Smooth muscle cell (in vitro differentiated cells): ENCODE measurements at regions not wholly inside any gene's neighbourhood (a gene's known extent, or its start where the extent isn't known, plus 50 kb on each side); places are given as distances from the start of the nearest gene placed in this dataset.
"Not testable (repeated sequence)": the region's sequence is repeated elsewhere in the genome, so short reads cannot be mapped to it uniquely, and the experiment has no call there.

Source experiments
- DNase-seq: peaks from one replicate; lab custom pipeline; 2025; ENCODE audit not compliant: unreplicated experiment; lab: John Stamatoyannopoulos, UW
- H2AFZ ChIP-seq: fragments of 200-600 bp; sonication (generic); 2 replicates; pipeline ENCODE4 v1.6.0; 2016; ENCODE audit warnings: antibody characterized with exemption, low read depth, mild to moderate bottlenecking
- H3F3A ChIP-seq: fragments of 200-600 bp; sonication (generic); 2 replicates; pipeline ENCODE4 v1.6.0; 2017; ENCODE audit warnings: antibody characterized with exemption, low read depth
- H3K27ac ChIP-seq: fragments of 200-600 bp; sonication (generic); 2 replicates; pipeline ENCODE4 v1.5.1; 2016; ENCODE audit warnings: low read depth, mild to moderate bottlenecking
- H3K27me3 ChIP-seq: fragments of 200-600 bp; sonication (generic); 2 replicates; pipeline ENCODE4 v1.6.1; 2016; ENCODE audit warnings: low read depth, mild to moderate bottlenecking
- H3K36me3 ChIP-seq: fragments of 200-600 bp; sonication (generic); 2 replicates; pipeline ENCODE4 v1.5.1; 2016; ENCODE audit warnings: low read depth
- H3K4me1 ChIP-seq: fragments of 200-600 bp; sonication (generic); 2 replicates; pipeline ENCODE4 v1.5.1; 2016; ENCODE audit warnings: low read depth
- H3K4me2 ChIP-seq: fragments of 200-600 bp; sonication (generic); 2 replicates; pipeline ENCODE4 v1.6.0; 2016; ENCODE audit warnings: mild to moderate bottlenecking
- H3K4me3 ChIP-seq: fragments of 200-600 bp; sonication (generic); 2 replicates; pipeline ENCODE4 v1.5.1; 2016; ENCODE audit warnings: mild to moderate bottlenecking
- H3K79me2 ChIP-seq: fragments of 200-600 bp; sonication (generic); 2 replicates; pipeline ENCODE4 v1.6.0; 2016; ENCODE audit warnings: low read depth, mild to moderate bottlenecking
- H3K9ac ChIP-seq: fragments of 200-600 bp; sonication (generic); 2 replicates; pipeline ENCODE4 v1.6.0; 2016; ENCODE audit warnings: low read depth
- H3K9me3 ChIP-seq: fragments of 200-600 bp; sonication (generic); replicated peaks from 2 replicates; pipeline ENCODE4 v1.5.1; 2016; ENCODE audit warnings: low read depth
- H4K20me1 ChIP-seq: fragments of 200-600 bp; sonication (generic); 2 replicates; pipeline ENCODE4 v1.6.0; 2016; ENCODE audit warnings: low read depth
- WGBS: methylation state at CpG from one replicate; pipeline ENCODE4 v1.1.7; 2016; ENCODE audit warnings: low lambda C conversion rate; 5-methylcytosine and 5-hydroxymethylcytosine counted together
- TF ChIP-seq, protein P1 (sequence below): fragments of 200-600 bp; sonication (generic); IDR thresholded peaks from 2 replicates; pipeline ENCODE4 v1.5.1; 2017; ENCODE audit warnings: borderline replicate concordance, mild to moderate bottlenecking, antibody characterized with exemption; ENCODE audit not compliant: insufficient read depth, poor library complexity, severe bottlenecking

DNA sequence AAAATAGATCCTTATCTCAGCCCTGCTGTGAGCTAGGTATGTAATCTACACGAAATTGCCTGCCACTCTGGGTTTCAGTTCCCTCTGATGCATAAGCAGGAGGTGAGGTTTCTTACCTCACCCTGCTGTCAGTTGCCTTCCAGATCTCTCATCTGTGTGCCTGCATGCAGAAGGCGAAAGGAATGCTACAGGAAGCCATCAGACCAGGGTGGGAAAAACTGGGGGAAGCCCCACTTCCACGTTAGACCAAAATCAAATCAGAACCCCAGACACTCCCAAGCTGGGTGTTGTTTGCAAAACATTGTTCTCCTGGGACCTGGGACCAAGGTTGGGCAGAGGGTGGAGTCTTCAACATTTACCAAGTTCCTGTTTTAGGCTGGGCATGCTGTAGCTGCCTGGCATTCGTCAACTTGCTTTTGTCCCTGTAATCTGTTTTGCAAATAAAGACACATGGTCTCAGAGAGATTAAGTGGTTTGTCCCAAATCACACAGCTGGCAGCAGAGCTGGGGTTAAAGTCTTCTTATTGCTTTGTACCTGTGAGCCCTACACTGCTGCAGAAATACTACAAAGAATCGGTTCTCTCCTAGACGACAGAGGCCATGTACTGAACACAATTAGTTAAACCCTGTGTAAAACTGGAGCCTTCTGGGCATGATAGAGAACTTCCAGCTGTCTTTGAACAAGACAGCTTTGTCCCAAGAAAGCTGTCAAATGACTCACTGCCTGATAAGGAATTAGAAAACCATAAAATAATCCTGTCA lies 389.7 kb upstream of the RUNX1 start:
- no peak for DNase-seq
- peaks cover 5% of the 10 kb centered on the region for H3F3A ChIP-seq
- TF ChIP-seq, protein P1, sequence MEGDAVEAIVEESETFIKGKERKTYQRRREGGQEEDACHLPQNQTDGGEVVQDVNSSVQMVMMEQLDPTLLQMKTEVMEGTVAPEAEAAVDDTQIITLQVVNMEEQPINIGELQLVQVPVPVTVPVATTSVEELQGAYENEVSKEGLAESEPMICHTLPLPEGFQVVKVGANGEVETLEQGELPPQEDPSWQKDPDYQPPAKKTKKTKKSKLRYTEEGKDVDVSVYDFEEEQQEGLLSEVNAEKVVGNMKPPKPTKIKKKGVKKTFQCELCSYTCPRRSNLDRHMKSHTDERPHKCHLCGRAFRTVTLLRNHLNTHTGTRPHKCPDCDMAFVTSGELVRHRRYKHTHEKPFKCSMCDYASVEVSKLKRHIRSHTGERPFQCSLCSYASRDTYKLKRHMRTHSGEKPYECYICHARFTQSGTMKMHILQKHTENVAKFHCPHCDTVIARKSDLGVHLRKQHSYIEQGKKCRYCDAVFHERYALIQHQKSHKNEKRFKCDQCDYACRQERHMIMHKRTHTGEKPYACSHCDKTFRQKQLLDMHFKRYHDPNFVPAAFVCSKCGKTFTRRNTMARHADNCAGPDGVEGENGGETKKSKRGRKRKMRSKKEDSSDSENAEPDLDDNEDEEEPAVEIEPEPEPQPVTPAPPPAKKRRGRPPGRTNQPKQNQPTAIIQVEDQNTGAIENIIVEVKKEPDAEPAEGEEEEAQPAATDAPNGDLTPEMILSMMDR: no peak
- H3K27ac ChIP-seq: peak overlapping the region; percentile 7
- H3K79me2 ChIP-seq: no peaks in the 10 kb centered on the region
- no peaks in the 10 kb centered on the region for H3K4me1 ChIP-seq
- H4K20me1 ChIP-seq: no peaks in the 10 kb centered on the region
- no peaks in the 10 kb centered on the region for H3K36me3 ChIP-seq
- H3K9ac ChIP-seq: no peak overlapping the region
- H2AFZ ChIP-seq: no peak overlapping the region
- H3K4me3 ChIP-seq: no peak overlapping the region
- peaks cover 3% of the 10 kb centered on the region for H3K9me3 ChIP-seq
- 22% methylated on average over 6 of the region's 6 CpGs for WGBS
- H3K4me2 ChIP-seq: peak overlapping the region; percentile 14
- no peaks in the 10 kb centered on the region for H3K27me3 ChIP-seq

DNA sequence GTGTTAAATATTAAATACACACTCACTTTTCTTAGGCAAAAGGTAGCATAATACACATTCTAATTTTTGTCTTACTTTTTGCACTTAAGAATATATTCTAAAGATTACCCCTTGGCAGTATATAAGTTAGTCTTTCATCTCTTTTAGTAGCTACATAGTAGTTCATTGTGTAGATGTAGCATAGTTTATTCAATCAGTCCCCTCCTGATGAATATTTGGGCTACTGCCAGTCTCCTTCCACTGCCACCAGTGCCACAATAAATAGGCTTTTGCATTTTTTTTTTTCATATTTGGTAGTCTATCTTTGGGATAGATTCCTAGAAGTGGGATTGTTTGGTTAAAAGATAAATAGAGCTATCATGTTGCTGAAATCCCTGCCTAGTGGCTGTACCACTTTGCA lies 388.8 kb upstream of the RUNX1 start:
- Histone ChIP-seq H2AFZ (no peak overlapping the region), H3K79me2 (no peaks in the 10 kb centered on the region), H3K4me2 (no peak overlapping the region), H3K27me3 (no peaks in the 10 kb centered on the region), H3F3A (peaks cover 5% of the 10 kb centered on the region), H3K9ac (no peak overlapping the region), H3K4me3 (no peak overlapping the region), H3K36me3 (no peaks in the 10 kb centered on the region), H3K9me3 (peaks cover 3% of the 10 kb centered on the region), H3K4me1 (no peaks in the 10 kb centered on the region), H3K27ac (no peak overlapping the region), H4K20me1 (no peaks in the 10 kb centered on the region)
- TF ChIP-seq, protein P1: no peak
- DNase-seq: no peak

DNA sequence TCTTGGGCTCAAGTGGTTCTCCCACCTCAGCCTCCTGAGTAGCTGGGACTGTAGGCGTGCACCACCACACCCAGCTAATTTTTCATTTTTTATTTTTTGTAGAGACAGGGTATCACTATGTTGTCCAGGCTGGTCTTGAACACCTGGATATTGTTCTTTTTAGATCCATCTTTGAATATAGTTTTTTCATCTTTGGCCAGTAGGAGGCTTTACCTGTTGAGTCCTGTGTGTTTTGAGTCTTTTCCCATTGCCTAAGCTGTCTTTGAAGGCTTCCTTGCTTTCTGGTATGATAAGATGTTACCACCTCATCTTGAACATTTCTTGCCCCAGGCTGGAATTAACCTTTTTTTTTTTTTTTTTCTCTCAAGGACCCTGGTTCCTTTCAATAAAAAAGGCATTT lies 387.8 kb upstream of the RUNX1 start:
- no peaks in the 10 kb centered on the region for H3K36me3 ChIP-seq
- WGBS: 100% methylated on average over 1 of the region's 1 CpG
- H3K27me3 ChIP-seq: no peaks in the 10 kb centered on the region
- DNase-seq: no peak
- H3K9ac ChIP-seq: no peak overlapping the region
- no peaks in the 10 kb centered on the region for H3K4me1 ChIP-seq
- no peak overlapping the region for H3K4me3 ChIP-seq
- no peak overlapping the region for H3K4me2 ChIP-seq
- TF ChIP-seq, protein P1: peak; percentile 8
- no peak overlapping the region for H3K27ac ChIP-seq
- peaks cover 5% of the 10 kb centered on the region for H3F3A ChIP-seq
- peaks cover 6% of the 10 kb centered on the region for H3K9me3 ChIP-seq
- H2AFZ ChIP-seq: no peak overlapping the region
- H4K20me1 ChIP-seq: no peaks in the 10 kb centered on the region
- no peaks in the 10 kb centered on the region for H3K79me2 ChIP-seq

DNA sequence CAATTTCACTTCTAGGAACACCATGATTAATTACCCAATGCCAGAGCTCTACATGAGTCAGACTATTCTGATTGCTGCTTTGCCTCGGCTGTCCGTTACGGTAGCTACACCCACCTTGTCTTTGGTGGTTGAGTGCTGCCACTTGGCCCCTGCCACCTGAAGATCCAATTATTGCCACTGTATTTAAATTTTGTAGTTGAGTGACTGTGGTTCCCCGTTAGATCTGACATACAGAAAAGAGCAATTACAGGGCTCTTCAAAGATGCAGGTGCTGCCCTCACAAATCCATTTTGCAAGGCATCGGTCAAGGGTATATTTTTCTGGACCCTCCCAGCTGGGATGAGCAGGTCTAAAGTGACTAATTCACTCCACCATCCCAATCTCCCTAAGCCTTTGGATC lies 383.5 kb upstream of the RUNX1 start:
- not testable (repeated sequence) for H3K79me2 ChIP-seq, H3F3A ChIP-seq, H3K4me2 ChIP-seq, H3K27me3 ChIP-seq, H3K4me3 ChIP-seq, H3K27ac ChIP-seq, H4K20me1 ChIP-seq, DNase-seq, H3K9me3 ChIP-seq, H2AFZ ChIP-seq, H3K36me3 ChIP-seq, H3K9ac ChIP-seq
- WGBS: 74% methylated on average over 5 of the region's 5 CpGs
- peaks cover 15% of the 10 kb centered on the region for H3K4me1 ChIP-seq
